Fibroblast of lung (primary cell): ENCODE measurements at regions not wholly inside any gene's neighbourhood (a gene's known extent, or its start where the extent isn't known, plus 50 kb on each side); places are given as distances from the start of the nearest gene placed in this dataset.

ENCODE experiments used
- CTCF ChIP-seq, 2 donors: IDR thresholded peaks in 1 of 2; conservative IDR thresholded peaks in 1 of 2; 1 replicate in 1 of 2; 2 replicates in 1 of 2; pipeline ENCODE4 v1.5.1; 2011 to 2012; ENCODE audit warnings: low read length in 2 of 2, control low read depth in 1 of 2, inconsistent platforms in 1 of 2, low read depth in 1 of 2, mild to moderate bottlenecking in 1 of 2
- EZH2 ChIP-seq: IDR thresholded peaks from 2 replicates; pipeline ENCODE4 v1.5.1; 2012; ENCODE audit warnings: low read length, control low read depth, mild to moderate bottlenecking; ENCODE audit errors: missing control alignments

- TF ChIP-seq CTCF (conservative IDR thresholded peaks at IDR 0.05 in 1 of 2, IDR thresholded peaks at IDR 0.05 in 1 of 2; ENCODE audit: low read depth in 1 of 2, low read length in 2 of 2), result no peak
- no peak for TF ChIP-seq EZH2
Observed at GRCh38 chr2:66733364-66733999, 298.6 kb downstream of the MEIS1 start.
